Activated CD4-positive, alpha-beta T cell treated with anti-CD3 and anti-CD28 coated beads, Interleukin-10, Interleukin-2, amounts not matched to agents 100 ng/mL and 50 ng/mL, durations not matched to agents 16 hours and 8 hours (primary cell): ENCODE measurements at regions not wholly inside any gene's neighbourhood (a gene's known extent, or its start where the extent isn't known, plus 50 kb on each side); places are given as distances from the start of the nearest gene placed in this dataset.
"Not testable (repeated sequence)": the region's sequence is repeated elsewhere in the genome, so short reads cannot be mapped to it uniquely, and the experiment has no call there.

Experiments
- DNase-seq: peaks from one replicate; pipeline ENCODE4 v3.0.0-alpha.2; 2020

GRCh38 chr9:10843151-10843550, 230.3 kb upstream of the PTPRD start:
- no peak for DNase-seq

DNA sequence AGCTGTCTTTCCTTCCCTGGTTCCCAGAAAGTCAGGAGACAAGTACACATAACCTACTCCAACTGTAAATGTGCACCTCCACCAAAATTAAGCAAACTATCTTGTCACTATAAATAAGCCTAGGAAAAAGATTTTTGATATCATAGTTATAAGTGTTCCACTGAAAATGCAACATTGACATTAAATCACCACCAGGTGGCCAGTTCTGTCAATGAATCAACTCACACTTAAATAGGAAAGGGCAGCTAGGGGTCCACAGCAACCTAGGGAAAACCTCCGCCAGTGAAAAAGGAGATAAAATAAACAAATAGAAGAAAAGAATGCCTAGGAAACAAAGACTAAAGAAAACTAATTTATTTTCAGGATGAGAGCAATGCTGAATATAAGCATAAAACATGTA, 243.0 kb upstream of the PTPRD start:
- DNase-seq: no peak

GRCh38 chr9:10858817-10859216, 246.0 kb upstream of the PTPRD start:
- DNase-seq: no peak

DNA sequence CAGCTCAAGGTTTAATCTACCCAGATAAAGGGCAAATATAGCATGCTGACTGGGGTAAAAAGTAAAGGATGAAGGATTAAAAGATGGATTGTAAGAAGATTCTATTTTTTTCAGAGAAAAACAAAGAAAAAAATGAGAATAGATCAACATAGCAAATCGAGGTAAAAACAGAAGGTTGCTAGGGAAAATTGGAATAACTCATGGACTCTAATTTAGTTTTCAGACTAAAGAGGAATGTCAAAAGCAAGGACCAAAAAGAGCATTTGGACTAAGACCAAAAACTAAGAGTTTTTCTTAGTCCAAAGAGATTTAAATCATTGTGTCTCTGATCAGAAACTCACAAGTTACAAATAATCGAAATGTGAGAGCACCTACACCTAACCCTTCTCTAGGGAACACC, 250.7 kb upstream of the PTPRD start:
- no peak for DNase-seq

DNA sequence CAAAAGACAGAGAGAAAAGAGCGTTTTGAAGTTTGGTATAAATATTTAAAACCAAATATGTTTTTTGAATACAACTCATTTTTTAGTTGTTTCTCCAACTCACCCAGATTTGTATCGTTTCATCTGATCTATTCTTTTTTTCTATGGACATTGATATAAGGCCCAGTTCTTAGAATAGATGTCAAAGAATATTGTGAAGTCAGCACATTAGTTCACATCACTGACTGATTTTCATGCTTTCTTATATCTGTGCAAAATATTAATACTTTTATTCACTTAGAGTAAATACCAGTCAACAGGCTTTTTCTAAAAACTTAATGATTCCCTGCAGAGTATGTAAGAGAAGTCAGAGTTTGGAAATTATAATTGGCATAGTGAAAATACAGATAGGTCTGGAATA, 254.4 kb upstream of the PTPRD start:
- no peak for DNase-seq

DNA sequence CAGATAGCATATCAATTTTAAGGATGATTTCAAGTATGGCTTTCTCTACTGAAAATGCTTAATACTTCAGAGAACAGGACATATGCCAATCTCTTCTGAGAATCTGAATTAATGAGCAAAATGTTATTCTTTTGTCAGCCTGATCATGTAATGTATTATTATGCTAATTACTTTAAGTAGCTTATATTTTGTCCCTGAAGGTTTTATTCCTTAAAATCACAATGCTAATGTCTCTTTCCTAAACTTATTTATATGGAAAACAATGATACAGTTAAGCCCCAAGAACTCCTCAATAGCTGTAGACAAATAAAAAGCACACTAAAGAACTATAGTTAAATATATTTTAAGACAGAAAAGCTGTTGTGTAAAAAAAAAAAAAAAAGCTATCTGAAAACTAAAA, 256.9 kb upstream of the PTPRD start:
- DNase-seq: no peak

GRCh38 chr9:10873999-10874398, 261.2 kb upstream of the PTPRD start:
- DNase-seq: no peak

DNA sequence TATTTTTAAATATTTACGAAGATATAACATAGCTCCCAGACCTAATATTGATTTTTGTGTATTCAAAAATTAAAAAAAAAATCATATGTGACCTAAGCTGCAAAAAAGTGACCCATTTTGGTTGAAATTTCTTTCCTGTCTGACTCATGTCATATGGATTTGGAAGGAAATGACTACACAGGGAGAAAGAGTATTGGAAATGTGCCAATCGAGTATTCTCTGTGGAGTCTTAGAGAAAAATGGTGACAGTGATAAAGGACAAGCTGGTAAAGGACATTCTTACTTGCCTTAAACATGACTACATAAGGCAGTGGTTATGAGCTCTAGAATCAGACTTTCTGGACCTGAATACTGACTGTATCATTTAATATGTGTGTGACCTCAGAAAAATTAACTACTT, 262.9 kb upstream of the PTPRD start:
- no peak for DNase-seq

DNA sequence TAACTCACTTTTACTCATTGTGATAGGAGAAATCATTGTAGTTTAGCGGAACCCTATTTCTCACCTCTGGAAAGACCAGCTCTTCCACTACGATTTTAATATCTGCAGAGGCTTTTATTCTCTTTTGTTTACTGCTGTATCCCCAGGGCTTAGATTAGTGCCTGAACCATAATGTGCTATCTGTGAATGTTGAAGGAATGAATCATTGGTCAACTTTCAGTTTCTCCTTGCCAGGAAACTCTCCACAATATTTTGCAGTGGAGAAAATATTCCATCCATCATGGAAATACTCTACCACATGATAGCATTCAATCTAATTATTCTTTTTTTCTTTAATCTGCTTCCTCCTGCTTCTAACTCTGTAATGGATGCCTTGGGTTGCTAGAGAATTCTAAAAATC, 263.5 kb upstream of the PTPRD start:
- no peak for DNase-seq

DNA sequence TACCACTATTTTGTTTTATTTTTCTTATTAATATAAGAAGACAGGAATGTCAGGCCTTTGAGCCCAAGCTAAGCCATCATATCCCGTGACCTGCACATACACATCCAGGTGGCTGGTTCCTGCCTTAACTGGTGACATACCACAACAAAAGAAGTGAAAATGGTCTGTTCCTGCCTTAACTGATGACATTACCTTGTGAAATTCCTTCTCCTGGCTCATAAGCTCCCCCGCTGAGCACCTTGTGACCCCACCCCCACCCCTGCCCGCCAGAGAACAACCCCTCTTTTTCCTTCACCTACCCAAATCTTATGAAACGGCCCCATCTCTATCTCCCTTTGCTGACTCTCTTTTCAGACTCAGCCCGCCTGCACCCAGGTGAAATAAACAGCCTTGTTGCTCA, 277.5 kb upstream of the PTPRD start:
- not testable (repeated sequence) for DNase-seq

DNA sequence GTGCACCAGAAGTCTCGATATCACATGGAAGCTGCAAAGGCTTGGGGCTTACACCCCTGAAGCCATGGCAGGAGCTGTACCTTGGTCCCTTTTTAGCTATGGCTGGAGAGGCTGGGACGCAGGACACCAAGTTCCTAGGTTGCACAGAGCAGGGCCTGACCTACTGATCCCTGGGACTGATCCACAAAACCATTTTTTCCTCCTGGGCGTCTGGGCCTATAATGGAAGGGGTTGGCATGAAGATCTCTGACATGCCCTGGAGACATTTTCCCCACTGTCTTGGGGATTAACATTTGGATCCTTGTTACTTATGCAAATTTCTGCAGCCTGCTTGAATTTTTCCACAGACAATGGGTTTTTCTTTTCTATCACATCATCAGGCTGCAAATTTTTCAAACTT, 286.7 kb upstream of the PTPRD start:
- DNase-seq: no peak

DNA sequence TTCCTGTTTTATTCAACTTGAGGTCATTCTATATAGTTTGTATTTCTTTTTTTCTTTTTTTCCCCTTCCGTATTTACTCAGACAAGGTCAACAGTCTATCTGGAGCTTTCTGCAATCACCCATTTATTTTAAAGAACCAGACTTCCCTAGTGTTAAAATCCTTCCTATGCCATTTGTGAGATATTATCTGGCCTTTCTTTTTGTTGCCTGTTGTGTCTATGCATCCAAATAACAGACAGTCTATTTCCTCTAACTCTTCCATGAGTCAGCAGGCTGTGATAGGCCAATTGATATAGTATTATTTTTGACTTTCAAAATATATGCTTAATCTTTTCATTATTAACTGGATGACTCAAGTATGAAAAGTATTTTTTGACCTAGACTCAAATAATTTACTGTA, 291.2 kb upstream of the PTPRD start:
- no peak for DNase-seq

DNA sequence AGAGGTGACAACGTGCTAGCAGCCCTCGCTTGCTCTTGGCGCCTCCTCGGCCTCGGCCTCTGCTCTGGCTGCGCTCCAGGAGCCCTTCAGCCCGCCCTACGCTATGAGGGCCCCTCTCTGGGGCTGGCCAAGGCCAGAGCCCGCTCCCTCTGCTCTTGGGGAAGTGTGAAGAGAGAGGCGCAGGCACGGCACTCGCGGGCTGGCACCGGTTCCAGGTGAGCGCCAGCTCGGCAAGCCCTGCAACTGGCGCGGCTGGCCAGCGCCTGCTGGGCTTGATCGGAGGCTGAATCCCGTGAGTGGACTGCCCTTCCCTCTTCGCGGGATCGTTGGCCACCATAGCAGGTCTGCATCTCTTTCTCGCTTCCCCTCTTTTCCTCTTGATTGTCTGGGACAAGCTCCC, 298.0 kb upstream of the PTPRD start:
- no peak for DNase-seq

- no peak for DNase-seq
Observed at GRCh38 chr9:10911373-10911772, 298.6 kb upstream of the PTPRD start.

- DNase-seq: no peak
Observed at GRCh38 chr9:10917001-10917400, 304.2 kb upstream of the PTPRD start.

DNA sequence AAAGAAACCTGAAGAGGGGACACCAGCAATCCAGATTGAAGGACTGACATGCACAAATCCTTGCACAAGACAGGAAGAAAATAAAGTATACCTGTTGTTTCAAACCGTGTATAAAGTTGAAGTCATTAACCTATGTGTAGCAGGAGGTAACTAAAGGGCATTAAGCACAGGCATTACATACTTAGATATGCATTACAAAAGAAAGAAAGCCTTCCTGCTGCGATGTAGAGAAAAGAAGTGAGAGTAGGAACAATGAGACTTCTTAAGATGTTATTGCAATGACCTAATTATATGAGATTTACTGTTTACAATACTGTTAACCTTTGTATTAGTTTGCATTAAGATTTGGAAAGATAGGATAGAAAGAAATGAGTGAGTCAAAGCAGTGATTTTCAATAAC, 308.9 kb upstream of the PTPRD start:
- DNase-seq: no peak

DNA sequence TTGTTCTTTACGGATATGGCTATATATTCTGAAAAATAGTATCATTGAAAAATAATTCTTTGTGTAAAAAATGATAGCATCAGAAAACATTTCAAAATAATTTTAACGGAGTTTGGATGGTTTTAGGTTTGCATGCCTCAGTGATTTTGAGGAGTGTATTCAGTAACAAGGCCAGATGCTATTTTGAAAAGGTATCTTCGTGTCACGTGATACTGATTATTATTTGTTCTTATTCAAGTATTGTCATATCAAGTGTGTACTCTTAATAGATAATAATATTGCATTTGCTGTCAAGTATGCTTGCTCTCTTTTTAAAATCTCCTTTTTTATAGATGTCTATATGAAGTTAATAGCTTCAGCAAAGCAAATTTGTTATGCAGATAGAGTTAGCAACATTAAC, 313.1 kb upstream of the PTPRD start:
- no peak for DNase-seq

DNA sequence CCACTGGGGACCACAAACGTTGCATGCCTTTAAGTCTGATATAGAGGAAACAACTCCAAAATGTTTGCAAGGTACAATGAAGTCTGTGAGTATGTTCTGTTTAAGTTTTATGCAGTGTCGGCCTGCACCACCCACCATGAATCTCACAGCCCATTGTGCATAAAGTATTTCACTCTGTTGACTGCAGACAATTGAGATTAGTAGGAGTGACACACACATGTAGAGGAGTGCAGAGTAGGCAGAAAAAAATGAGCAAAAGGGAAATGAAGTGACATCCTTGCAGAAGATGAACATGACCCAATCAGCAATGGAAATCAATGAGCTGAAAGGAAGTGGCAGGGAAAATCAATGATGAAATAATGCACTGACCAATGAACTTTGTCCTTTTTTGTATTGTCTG, 315.6 kb upstream of the PTPRD start:
- DNase-seq: no peak

DNA sequence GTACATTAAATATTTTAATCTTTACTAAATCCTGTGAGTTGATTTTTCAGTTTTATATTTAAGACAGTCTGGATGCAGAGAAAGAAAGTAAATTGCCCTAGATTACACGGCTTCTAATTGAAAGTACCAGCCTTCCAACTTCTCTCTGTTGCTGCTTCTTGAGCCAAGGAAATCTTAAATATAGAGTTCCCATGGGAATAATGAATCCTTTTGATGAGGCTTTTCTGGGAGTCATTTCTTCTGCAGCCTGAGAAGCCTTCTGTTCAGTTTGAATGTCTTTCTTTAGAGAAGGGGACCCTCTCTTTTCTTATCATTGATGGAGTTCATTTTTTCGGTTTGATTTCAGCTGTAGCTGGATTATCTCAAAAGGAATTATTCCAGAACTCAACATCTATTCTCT, 317.3 kb upstream of the PTPRD start:
- DNase-seq: no peak

DNA sequence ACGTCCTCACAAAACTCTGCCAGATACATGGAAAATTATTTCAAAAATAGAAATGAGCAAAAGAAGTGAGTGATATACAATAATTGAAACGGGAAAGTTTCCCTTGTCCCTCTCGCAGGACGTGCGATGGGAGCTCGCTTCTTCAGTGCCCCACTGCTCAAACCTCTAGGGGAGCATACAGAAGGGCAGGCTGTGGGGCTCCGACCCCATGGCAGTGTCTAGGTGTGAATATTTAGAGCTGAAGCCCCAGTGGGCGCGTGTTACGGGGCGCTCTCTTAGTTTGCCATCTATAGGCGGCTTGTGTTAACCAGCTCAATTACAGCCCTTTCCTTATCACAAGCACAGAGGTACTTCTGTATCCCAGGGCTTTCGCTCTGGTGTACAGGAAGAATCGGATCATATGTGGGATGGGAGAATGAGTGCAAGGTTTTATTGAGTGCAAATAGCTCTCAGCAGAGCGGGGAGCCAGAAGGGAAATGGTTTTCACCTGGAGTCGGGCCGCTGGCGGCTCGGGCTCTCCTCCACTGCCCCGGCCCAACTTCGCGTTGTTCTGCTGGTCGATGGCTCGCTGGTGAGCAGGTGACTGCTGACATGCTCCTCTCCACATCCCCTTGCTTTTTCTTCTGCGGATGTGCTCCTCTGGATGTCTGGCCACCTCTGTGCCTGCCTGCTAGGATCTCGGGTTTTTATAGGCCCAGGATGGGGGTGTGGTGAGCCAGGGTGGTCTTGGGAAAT, 334.0 kb upstream of the PTPRD start:
- no peak for DNase-seq

DNA sequence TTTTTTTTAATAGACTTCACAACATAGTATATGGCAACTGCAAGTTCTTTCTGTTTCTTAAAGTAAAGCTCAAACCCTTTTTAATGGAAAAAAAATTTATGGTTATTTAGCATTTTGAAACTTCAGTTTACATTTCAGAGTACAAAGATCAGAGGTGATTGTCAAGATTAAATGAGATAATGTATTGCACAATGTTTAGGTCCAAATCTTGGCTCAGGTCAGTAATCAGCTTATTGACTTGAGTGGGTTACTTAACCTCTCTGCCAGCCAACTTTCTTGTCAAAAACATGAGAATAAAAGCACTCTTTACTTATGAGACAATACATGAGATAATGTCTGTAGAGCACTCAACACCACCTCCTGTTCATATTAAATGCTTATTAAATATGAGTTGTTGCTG, 345.1 kb upstream of the PTPRD start:
- DNase-seq: no peak

DNA sequence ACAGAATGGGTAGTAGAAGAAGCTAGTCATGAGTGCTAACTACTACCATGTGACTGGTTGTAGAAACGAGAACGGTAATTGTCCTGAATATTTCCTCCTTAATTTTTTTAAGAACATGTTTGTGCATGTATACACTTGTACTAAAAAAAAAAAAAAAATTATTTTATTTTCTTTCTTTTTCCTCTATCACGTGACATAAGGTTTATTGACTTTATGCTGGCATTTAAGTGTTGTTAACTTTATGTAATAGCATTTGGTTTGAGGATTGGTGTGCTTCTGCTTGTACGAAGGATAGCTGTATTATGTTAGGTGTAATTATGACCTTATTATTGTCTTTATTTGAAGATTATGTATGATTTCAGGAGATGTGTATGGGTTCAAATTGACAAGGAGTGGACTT, 349.1 kb upstream of the PTPRD start:
- no peak for DNase-seq

DNA sequence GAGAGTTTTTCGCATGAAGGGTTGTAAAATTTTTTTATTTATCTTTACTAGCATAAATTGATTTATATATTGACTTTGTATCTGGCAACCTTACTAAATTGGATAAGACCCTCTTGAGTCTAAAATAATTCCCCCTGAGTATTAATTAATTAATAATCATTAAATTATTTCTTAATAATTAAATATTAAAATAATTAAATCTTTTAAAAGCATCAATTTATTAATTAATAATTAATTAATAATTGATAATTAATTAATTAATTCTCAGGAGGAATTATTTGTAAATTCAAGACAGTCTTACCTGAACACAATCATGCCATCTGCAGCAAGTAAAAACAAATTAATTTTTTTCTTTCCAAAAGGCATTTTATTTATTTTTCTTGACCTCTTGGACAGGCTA, 370.4 kb upstream of the PTPRD start:
- DNase-seq: no peak

DNA sequence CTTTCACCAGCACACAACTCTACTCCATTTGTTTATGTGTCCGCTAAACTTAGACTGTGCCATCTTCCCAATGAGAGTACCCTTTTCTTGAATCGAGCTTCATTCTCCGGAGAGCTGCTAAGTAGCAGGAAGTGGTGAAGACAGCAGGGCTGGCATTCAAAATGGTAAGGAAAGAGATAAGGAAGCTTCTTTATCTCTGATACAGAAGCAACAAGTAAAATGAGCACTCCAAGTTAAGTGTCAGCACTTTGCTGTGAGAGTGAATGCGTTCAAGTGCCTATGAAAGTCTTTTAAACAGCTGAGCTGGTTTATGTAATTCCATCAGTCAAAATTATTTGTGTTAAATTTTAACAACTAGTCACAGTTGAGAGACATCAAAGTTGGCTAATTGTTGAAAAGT, 386.8 kb upstream of the PTPRD start:
- DNase-seq: no peak

DNA sequence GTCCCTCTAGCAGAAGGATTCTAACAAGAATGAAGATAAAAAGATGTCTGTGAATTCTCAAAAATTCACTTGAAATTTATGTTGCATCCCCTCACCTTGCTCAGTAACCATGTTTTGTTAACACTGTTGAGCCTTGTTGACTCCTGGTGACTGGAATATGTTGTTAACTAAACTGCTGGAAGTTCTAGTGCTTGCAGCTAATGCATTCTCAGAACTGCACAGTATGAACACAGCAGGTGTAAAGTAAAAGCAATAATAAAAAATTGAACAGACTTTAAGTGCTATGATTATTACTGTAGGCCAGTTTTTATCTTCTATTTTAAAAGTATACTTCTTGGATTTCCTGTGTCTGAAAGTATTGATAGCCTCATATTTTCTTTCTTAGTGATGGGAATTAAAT, 388.7 kb upstream of the PTPRD start:
- DNase-seq: no peak

DNA sequence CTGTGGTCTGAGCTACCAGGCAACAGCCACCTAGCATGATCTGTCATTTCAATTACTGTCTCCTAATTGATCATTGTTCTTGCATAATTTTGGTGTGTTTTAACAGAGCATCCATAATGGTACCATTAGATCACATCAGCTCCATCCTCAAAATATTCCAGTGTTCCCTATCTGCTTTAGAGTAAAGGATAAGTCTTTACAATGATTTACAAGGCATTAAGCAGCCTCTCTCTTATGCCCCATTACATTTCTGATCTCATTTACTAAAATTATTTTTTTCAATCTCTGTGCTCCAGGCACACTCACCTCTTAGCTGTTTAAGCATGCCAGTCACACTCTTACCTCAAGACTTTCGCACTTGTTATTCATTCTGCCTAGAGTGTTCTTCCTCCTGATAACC, 389.9 kb upstream of the PTPRD start:
- DNase-seq: no peak
